GM13977 (cell line): ENCODE measurements at regions not wholly inside any gene's neighbourhood (a gene's known extent, or its start where the extent isn't known, plus 50 kb on each side); places are given as distances from the start of the nearest gene placed in this dataset.
"Not testable (repeated sequence)": the region's sequence is repeated elsewhere in the genome, so short reads cannot be mapped to it uniquely, and the experiment has no call there.

Experiments
- DNase-seq: peaks from one replicate; pipeline ENCODE4 v3.0.0; 2012; ENCODE audit warnings: low spot score
- CTCF ChIP-seq: IDR thresholded peaks from 2 replicates; pipeline ENCODE4 v1.5.1; 2012; ENCODE audit warnings: mild to moderate bottlenecking, control low read depth; ENCODE audit not compliant: insufficient read depth; ENCODE audit errors: extremely low read depth, missing control alignments
- in situ Hi-C: fragments of 300-500 bp; cut with MboI; formaldehyde crosslinking; loops from one replicate; pipeline ENCODE4 v1.12.0; 2022; ENCODE audit warnings: low sequenced_read_pairs, low pct_unique_long_range_greater_than_20kb, mixed read lengths, inconsistent platforms; ENCODE audit not compliant: unreplicated experiment

- no peak for TF ChIP-seq CTCF
- in situ Hi-C loops, result loop anchor here (5.0 kb wide), 1 partner anchor 1018 kb away; no protein-coding TSS in a partner anchor
- DNase-seq, result no peak
Measured at GRCh38 chr1:29389533-29390041, 153.3 kb downstream of the PTPRU start.

- in situ Hi-C loops, result no loop called here
- TF ChIP-seq CTCF, result no peak
- no peak for DNase-seq
Measured at GRCh38 chr1:29388884-29389283, 152.6 kb downstream of the PTPRU start.

DNA sequence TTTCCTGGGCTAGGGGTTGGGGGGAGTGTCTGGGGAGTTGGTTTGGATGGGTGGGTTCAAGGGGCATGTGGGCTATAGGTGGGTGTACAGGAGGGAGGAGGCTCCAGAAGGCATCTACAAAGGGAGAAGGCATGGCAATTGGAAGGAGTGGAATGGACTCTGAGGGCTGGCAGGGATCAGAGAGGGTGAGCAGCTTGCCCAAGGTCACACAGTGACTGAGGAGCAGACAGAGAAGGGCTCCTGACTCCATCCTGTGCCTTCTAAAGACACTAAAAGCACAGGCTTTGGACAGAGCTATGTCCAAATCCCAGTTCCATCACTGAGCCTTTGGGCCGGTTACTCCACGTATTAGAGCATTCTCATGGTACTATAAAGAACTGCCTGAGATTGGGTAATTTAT lies 151.8 kb downstream of the PTPRU start:
- in situ Hi-C loops, result no loop called here
- no peak for DNase-seq
- TF ChIP-seq CTCF, result no peak

DNA sequence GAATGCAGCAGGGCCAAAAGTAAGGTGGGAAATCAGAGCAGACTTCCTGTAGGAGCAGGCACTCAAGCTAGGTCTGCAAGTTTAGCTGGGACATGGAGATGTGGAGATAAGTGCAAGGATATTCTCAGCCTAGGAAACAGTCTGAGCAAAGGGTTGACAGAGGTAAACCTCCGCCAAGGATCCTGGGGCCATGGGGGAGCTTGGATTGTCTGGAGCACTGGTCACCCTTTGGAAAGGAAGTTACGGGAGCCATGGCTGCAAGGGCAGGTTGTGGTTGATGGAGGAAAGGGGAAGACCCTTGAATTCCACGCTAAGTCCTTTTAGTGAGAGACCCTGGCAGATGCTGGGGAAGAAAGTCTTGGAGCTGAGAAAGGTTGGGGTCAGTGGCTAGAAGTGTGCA lies 150.9 kb downstream of the PTPRU start:
- no peak for DNase-seq
- in situ Hi-C loops, result no loop called here
- no peak for TF ChIP-seq CTCF

GRCh38 chr1:29386453-29386852 lies 150.1 kb downstream of the PTPRU start:
- DNase-seq, result not testable (repeated sequence)

GRCh38 chr1:29385966-29386365 lies 149.6 kb downstream of the PTPRU start:
- in situ Hi-C loops, result no loop called here
- TF ChIP-seq CTCF, result no peak
- no peak for DNase-seq

More at GRCh38 chr1:29386453-29386852, 150.1 kb downstream of the PTPRU start:
- in situ Hi-C loops, result not testable (repeated sequence)

- no peak for DNase-seq
- TF ChIP-seq CTCF, result no peak
- in situ Hi-C loops, result no loop called here
Measured at GRCh38 chr1:29384496-29385015, 148.2 kb downstream of the PTPRU start.
